SK-N-MC (cell line): ENCODE measurements at regions not wholly inside any gene's neighbourhood (a gene's known extent, or its start where the extent isn't known, plus 50 kb on each side); places are given as distances from the start of the nearest gene placed in this dataset.

ENCODE experiments used
- EZH2 ChIP-seq: fragments of 200-600 bp; sonication (generic); IDR thresholded peaks from one replicate; pipeline ENCODE4 v1.6.1; 2017; ENCODE audit warnings: antibody characterized with exemption
- FOXP2 ChIP-seq: optimal IDR thresholded peaks from 2 replicates; pipeline ENCODE3; 2011; ENCODE audit warnings: mild to moderate bottlenecking, moderate library complexity; ENCODE audit not compliant: insufficient read depth; ENCODE audit errors: extremely low read length, control extremely low read depth
- POLR2AphosphoS5 ChIP-seq: IDR thresholded peaks from 2 replicates; pipeline ENCODE4 v1.6.1; 2012; ENCODE audit warnings: mild to moderate bottlenecking, low read depth, low read length, borderline replicate concordance

DNA sequence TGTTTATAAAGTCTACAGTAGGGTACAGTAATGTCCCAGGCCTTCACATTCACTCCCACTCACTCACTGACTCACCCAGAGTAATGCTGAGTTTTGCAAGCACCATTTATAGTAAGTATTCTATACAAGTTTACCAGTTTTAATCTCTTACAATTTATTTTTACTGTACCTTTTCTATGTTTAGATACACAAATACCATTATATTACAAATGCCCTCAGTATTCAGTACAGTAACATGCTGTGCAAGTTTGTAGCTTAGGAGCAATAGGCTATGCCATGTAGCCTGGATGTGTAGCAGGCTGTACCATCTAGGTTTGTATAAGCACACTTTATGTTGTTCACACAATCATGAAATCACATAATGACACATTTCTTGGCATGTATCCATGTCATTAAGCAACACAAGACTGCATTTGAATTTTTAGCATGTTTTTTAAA is 673.6 kb downstream of the CD109 start:
- TF ChIP-seq POLR2AphosphoS5: no peak
- no peak for TF ChIP-seq EZH2
- TF ChIP-seq FOXP2: no peak
